Caco-2 (cell line): ENCODE measurements at regions not wholly inside any gene's neighbourhood (a gene's known extent, or its start where the extent isn't known, plus 50 kb on each side); places are given as distances from the start of the nearest gene placed in this dataset.

Source experiments
- BruUV-seq: library from RNA; stranded (reverse); fragments of 400-500 nt; replicated peaks from 2 replicates; lab custom pipeline; 2021; lab: Mats Ljungman, UMichigan
- CTCF ChIA-PET: fragments of 300-600 bp; sonication (Branson Sonifier 250); formaldehyde crosslinking; loops from one replicate; lab custom pipeline; 2022; ENCODE audit warnings: antibody characterized with exemption; lab: Charles Lee
- POLR2A ChIA-PET: fragments of 300-600 bp; sonication (Branson Sonifier 250); formaldehyde crosslinking; loops from one replicate; lab custom pipeline; 2022; ENCODE audit warnings: antibody characterized with exemption; lab: Charles Lee
- DNase-seq, 2 experiments: peaks; one replicate each; pipeline versions ENCODE4 v3.0.0 to v3.0.0-alpha.2; 2020 to 2022
- H3K27me3 ChIP-seq: replicated peaks from 2 replicates; pipeline ENCODE4 v1.6.0; 2011; ENCODE audit warnings: low read length; ENCODE audit not compliant: control insufficient read depth, insufficient read depth
- H3K36me3 ChIP-seq: 2 replicates; pipeline ENCODE4 v1.5.1; 2011; ENCODE audit warnings: low read length; ENCODE audit not compliant: control insufficient read depth, insufficient read depth
- H3K4me1 ChIP-seq: fragments of 250-450 bp; sonication (Bioruptor Pico); 2 replicates; pipeline ENCODE4 v1.5.1; 2020; ENCODE audit warnings: mild to moderate bottlenecking
- H3K4me3 ChIP-seq: 2 replicates; pipeline ENCODE4 v1.5.1; 2011; ENCODE audit warnings: low read depth, mild to moderate bottlenecking, control low read depth, low read length
- H3K9me3 ChIP-seq: fragments of 250-450 bp; sonication (Bioruptor Pico); 2 replicates; pipeline ENCODE4 v1.5.1; 2020; ENCODE audit warnings: mild to moderate bottlenecking, moderate library complexity
- H3K27ac Mint-ChIP-seq: one replicate; pipeline ENCODE4 v1.8.0; 2022; ENCODE audit warnings: mixed read lengths; ENCODE audit not compliant: unreplicated experiment
- H3K27me3 Mint-ChIP-seq: one replicate; pipeline ENCODE4 v1.8.0; 2022; ENCODE audit warnings: mixed read lengths; ENCODE audit not compliant: insufficient read depth, unreplicated experiment
- H3K36me3 Mint-ChIP-seq: one replicate; pipeline ENCODE4 v1.8.0; 2022; ENCODE audit warnings: mild to moderate bottlenecking, mixed read lengths; ENCODE audit not compliant: insufficient read depth, unreplicated experiment
- H3K4me1 Mint-ChIP-seq: one replicate; pipeline ENCODE4 v1.8.0; 2022; ENCODE audit warnings: low read depth, mixed read lengths; ENCODE audit not compliant: unreplicated experiment
- H3K4me3 Mint-ChIP-seq: one replicate; pipeline ENCODE4 v1.8.0; 2022; ENCODE audit warnings: mild to moderate bottlenecking, moderate library complexity, mixed read lengths; ENCODE audit not compliant: unreplicated experiment
- H3K9me3 Mint-ChIP-seq: one replicate; pipeline ENCODE4 v1.8.0; 2022; ENCODE audit warnings: mixed read lengths; ENCODE audit not compliant: unreplicated experiment
- CTCF ChIP-seq, 2 experiments: fragments of 200-600 bp in 1 of 2; IDR thresholded peaks; 1 replicate in 1 of 2; 2 replicates in 1 of 2; pipeline versions ENCODE4 v1.5.1 to v1.8.0; 2011 to 2022; ENCODE audit warnings: antibody characterized with exemption in 1 of 2, control low read depth in 1 of 2, inconsistent platforms in 1 of 2, low read depth in 1 of 2, low read length in 1 of 2, mild to moderate bottlenecking in 1 of 2, moderate library complexity in 1 of 2; ENCODE audit not compliant: insufficient read depth in 1 of 2, severe bottlenecking in 1 of 2, unreplicated experiment in 1 of 2
- intact Hi-C: fragments of 100-400 bp; cut with micrococcal nuclease; formaldehyde crosslinking; loops from one replicate; pipeline ENCODE4 v1.10.0; 2022; ENCODE audit not compliant: unreplicated experiment

- Mint-ChIP-seq H3K27ac (no peak overlapping the region), H3K36me3 (no peaks in the 10 kb centered on the region), H3K9me3 (no peaks in the 10 kb centered on the region), H3K27me3 (no peaks in the 10 kb centered on the region), H3K4me1 (peaks cover 27% of the 10 kb centered on the region), H3K4me3 (no peak overlapping the region)
- no peaks in the 10 kb centered on the region for H3K9me3 ChIP-seq
- CTCF ChIA-PET: no interaction called here
- no peak for TF ChIP-seq CTCF (IDR thresholded peaks at IDR 0.05; ENCODE audit: insufficient read depth in 1 of 2, low read depth in 1 of 2, low read length in 1 of 2, severe bottlenecking in 1 of 2, unreplicated experiment in 1 of 2)
- no peaks in the 10 kb centered on the region for H3K27me3 ChIP-seq
- DNase-seq: no peak
- intact Hi-C loops: no loop called here
- BruUV-seq: no TSS peak
- POLR2A ChIA-PET: interaction anchor here (1.3 kb wide), 1 partner anchor 26 kb away, joined by 3 read pairs; no protein-coding TSS in a partner anchor
- no peaks in the 10 kb centered on the region for H3K36me3 ChIP-seq
- H3K4me3 ChIP-seq: no peak overlapping the region
- peaks cover 30% of the 10 kb centered on the region for H3K4me1 ChIP-seq
These were observed 84.4 kb downstream of the ARF6 start for GRCh38 chr14:49977126-49977841.

DNA sequence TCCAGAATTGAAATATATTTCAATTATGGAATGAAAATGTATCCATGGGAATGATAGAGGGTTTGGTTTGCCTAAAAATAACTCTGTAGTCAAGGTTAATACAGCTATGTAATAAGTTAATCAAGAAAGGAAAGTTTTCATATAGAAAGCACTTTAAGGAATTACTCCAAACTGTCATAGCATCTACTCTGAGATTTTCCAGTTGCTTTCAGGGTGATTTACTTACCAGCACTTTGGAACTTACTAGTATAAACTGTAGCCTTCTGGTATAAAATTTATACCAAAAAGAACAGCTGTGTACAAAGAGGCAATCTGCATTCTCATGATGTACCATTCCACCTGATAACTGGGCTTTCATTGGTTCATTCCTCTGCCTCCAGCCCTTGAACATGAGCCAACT, 87.1 kb downstream of the ARF6 start:
- Mint-ChIP-seq H3K36me3 (no peaks in the 10 kb centered on the region), H3K27ac (no peak overlapping the region), H3K4me3 (no peak overlapping the region), H3K4me1 (peaks cover 27% of the 10 kb centered on the region), H3K9me3 (no peaks in the 10 kb centered on the region), H3K27me3 (no peaks in the 10 kb centered on the region)
- DNase-seq: no peak
- no TSS peak for BruUV-seq
- intact Hi-C loops: no loop called here
- H3K36me3 ChIP-seq: no peaks in the 10 kb centered on the region
- TF ChIP-seq CTCF (IDR thresholded peaks at IDR 0.05; ENCODE audit: insufficient read depth in 1 of 2, low read depth in 1 of 2, low read length in 1 of 2, severe bottlenecking in 1 of 2, unreplicated experiment in 1 of 2): no peak
- ChIA-PET POLR2A (no interaction called here), CTCF (no interaction called here)
- no peaks in the 10 kb centered on the region for H3K27me3 ChIP-seq
- peaks cover 22% of the 10 kb centered on the region for H3K4me1 ChIP-seq
- no peaks in the 10 kb centered on the region for H3K9me3 ChIP-seq
- H3K4me3 ChIP-seq: no peak overlapping the region

DNA sequence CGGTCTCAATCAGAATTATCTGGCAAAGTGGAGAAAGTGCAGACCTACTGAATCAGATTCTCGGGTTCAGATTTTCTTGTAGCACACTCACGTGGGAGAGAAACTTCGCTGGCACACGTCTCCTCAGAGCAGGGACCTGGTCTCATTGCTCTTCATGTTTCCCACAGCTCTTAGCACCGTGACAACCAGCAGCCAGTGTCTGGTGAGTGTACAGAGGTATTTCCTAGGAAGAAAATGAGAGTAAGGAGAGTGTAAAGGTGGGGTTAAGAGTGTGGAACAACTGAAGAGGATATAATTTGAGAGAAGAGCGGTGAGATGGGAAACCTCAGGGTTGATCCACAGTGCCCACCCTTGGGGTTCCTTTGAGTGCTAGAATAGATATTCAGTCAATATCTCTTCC, 89.2 kb downstream of the ARF6 start:
- no peaks in the 10 kb centered on the region for H3K9me3 ChIP-seq
- no peak overlapping the region for H3K4me3 ChIP-seq
- no TSS peak for BruUV-seq
- no peak for DNase-seq
- no peak for TF ChIP-seq CTCF (IDR thresholded peaks at IDR 0.05; ENCODE audit: insufficient read depth in 1 of 2, low read depth in 1 of 2, low read length in 1 of 2, severe bottlenecking in 1 of 2, unreplicated experiment in 1 of 2)
- POLR2A ChIA-PET: no interaction called here
- H3K4me1 ChIP-seq: peaks cover 26% of the 10 kb centered on the region
- CTCF ChIA-PET: no interaction called here
- intact Hi-C loops: no loop called here
- no peaks in the 10 kb centered on the region for H3K9me3 Mint-ChIP-seq
- H3K4me1 Mint-ChIP-seq: peaks cover 22% of the 10 kb centered on the region
- H3K36me3 ChIP-seq: no peaks in the 10 kb centered on the region
- no peak overlapping the region for H3K4me3 Mint-ChIP-seq
- H3K36me3 Mint-ChIP-seq: peaks cover 2% of the 10 kb centered on the region
- H3K27me3 Mint-ChIP-seq: no peaks in the 10 kb centered on the region
- H3K27me3 ChIP-seq: no peaks in the 10 kb centered on the region
- H3K27ac Mint-ChIP-seq: peak overlapping the region; percentile 4
